ENCODE measurements at regions not wholly inside any gene's neighbourhood (a gene's known extent, or its start where the extent isn't known, plus 50 kb on each side); places are given as distances from the start of the nearest gene placed in this dataset.

DNA sequence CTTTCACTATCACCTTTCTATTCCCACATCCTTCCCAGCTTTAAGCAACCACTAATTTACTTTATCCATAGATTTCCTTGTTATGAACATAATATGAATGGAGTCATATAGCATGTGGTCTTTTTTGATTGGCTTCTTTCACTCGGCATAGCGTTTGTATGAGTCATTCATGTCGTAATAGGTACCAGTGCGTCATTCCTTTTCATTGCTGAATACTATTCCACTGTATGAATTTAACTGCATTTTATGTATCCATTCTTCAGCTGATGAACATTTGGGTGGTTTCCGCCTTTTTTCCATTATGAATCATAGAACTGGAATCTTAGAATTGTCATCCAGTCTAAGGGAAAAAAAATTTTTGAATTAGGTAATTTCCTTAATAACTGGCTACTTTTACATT lies 411.3 kb upstream of the AUTS2 start:
- TF ChIP-seq, protein P1, sequence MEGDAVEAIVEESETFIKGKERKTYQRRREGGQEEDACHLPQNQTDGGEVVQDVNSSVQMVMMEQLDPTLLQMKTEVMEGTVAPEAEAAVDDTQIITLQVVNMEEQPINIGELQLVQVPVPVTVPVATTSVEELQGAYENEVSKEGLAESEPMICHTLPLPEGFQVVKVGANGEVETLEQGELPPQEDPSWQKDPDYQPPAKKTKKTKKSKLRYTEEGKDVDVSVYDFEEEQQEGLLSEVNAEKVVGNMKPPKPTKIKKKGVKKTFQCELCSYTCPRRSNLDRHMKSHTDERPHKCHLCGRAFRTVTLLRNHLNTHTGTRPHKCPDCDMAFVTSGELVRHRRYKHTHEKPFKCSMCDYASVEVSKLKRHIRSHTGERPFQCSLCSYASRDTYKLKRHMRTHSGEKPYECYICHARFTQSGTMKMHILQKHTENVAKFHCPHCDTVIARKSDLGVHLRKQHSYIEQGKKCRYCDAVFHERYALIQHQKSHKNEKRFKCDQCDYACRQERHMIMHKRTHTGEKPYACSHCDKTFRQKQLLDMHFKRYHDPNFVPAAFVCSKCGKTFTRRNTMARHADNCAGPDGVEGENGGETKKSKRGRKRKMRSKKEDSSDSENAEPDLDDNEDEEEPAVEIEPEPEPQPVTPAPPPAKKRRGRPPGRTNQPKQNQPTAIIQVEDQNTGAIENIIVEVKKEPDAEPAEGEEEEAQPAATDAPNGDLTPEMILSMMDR (IDR thresholded peaks at IDR 0.05; ENCODE audit: low read depth, low read length) = no peak
- TF ChIP-seq EZH2phosphoT487 (IDR thresholded peaks at IDR 0.05; ENCODE audit: low read depth) = no peak

All from OCI-LY3 (cell line).